SK-N-SH (cell line): ENCODE measurements at regions not wholly inside any gene's neighbourhood (a gene's known extent, or its start where the extent isn't known, plus 50 kb on each side); places are given as distances from the start of the nearest gene placed in this dataset.

Source experiments
- CTCF ChIA-PET: fragments of 300-600, 350-600 bp; formaldehyde crosslinking; extraction: SDS; loops from one replicate; lab custom pipeline; 2021; lab: Yijun Ruan, JAX
- POLR2A ChIA-PET: fragments of 350-600 bp; sonication (Branson Sonifier 250); formaldehyde crosslinking; extraction: SDS; loops from one replicate; lab custom pipeline; 2020; ENCODE audit warnings: antibody characterized with exemption, inconsistent platforms; lab: Yijun Ruan, JAX
- DNase-seq: peaks from one replicate; pipeline ENCODE4 v3.0.0; 2012
- H2AFZ ChIP-seq: fragments of 200-600 bp; sonication (generic); 2 replicates; pipeline ENCODE4 v1.8.1; 2016; ENCODE audit warnings: antibody characterized with exemption, mild to moderate bottlenecking, low read depth
- H3F3A ChIP-seq: fragments of 200-600 bp; sonication (generic); replicated peaks from 2 replicates; pipeline ENCODE3; 2016; ENCODE audit warnings: antibody characterized with exemption, mild to moderate bottlenecking; ENCODE audit not compliant: insufficient read depth
- H3K27ac ChIP-seq, 2 experiments: fragments of 200-500 bp in 1 of 2; fragments of 200-600 bp in 1 of 2; sonication (Bioruptor generic) in 1 of 2; sonication (generic), shearing (Covaris generic) in 1 of 2; 2 replicates each; pipeline versions ENCODE4 v1.5.1 to v1.6.1; 2014 to 2016; ENCODE audit warnings: low read depth in 2 of 2, inconsistent platforms in 1 of 2, low read length in 1 of 2, mild to moderate bottlenecking in 1 of 2, mixed read lengths in 1 of 2
- H3K27me3 ChIP-seq: fragments of 200-600 bp; sonication (generic), shearing (Covaris generic); 2 replicates; pipeline ENCODE4 v1.6.1; 2016; ENCODE audit warnings: mixed run types; ENCODE audit not compliant: insufficient read depth
- H3K36me3 ChIP-seq, 2 experiments: fragments of 200-500 bp in 1 of 2; fragments of 200-600 bp in 1 of 2; sonication (Bioruptor generic) in 1 of 2; sonication (generic) in 1 of 2; replicated peaks in 1 of 2; 2 replicates each; pipeline versions ENCODE3 to v1.5.1; 2014 to 2016; ENCODE audit warnings: low read length in 1 of 2, mild to moderate bottlenecking in 1 of 2; ENCODE audit not compliant: insufficient read depth in 2 of 2, control insufficient read depth in 1 of 2
- H3K4me1 ChIP-seq, 2 experiments: fragments of 200-500 bp in 1 of 2; fragments of 200-600 bp in 1 of 2; sonication (Bioruptor generic) in 1 of 2; sonication (generic), shearing (Covaris generic) in 1 of 2; 2 replicates each; pipeline versions ENCODE4 v1.5.1 to v1.6.1; 2014 to 2016; ENCODE audit warnings: low read depth in 1 of 2, low read length in 1 of 2, mixed run types in 1 of 2; ENCODE audit not compliant: insufficient read depth in 2 of 2, control insufficient read depth in 1 of 2
- H3K4me2 ChIP-seq: fragments of 200-600 bp; sonication (generic), shearing (Covaris generic); 2 replicates; pipeline ENCODE4 v1.6.1; 2017; ENCODE audit warnings: mixed run types
- H3K4me3 ChIP-seq, 2 experiments: fragments of 200-500 bp in 1 of 2; fragments of 200-600 bp in 1 of 2; sonication (Bioruptor generic) in 1 of 2; sonication (generic), shearing (Covaris generic) in 1 of 2; 2 replicates each; pipeline versions ENCODE4 v1.5.1 to v1.8.1; 2014 to 2016; ENCODE audit warnings: low read depth in 2 of 2, inconsistent platforms in 1 of 2, low read length in 1 of 2, mild to moderate bottlenecking in 1 of 2, mixed read lengths in 1 of 2, moderate library complexity in 1 of 2
- H3K79me2 ChIP-seq: fragments of 200-600 bp; sonication (generic); 2 replicates; pipeline ENCODE4 v1.8.1; 2017; ENCODE audit warnings: mild to moderate bottlenecking; ENCODE audit not compliant: insufficient read depth
- H3K9ac ChIP-seq: fragments of 200-600 bp; sonication (generic); 2 replicates; pipeline ENCODE4 v1.6.1; 2017; ENCODE audit warnings: mixed run types
- H3K9me2 ChIP-seq: fragments of 200-600 bp; sonication (generic); 2 replicates; pipeline ENCODE4 v1.6.1; 2017; ENCODE audit warnings: mixed run types
- H3K9me3 ChIP-seq: fragments of 200-600 bp; sonication (generic); 2 replicates; pipeline ENCODE4 v1.6.1; 2017; ENCODE audit warnings: mixed run types, mild to moderate bottlenecking, moderate library complexity
- H4K20me1 ChIP-seq: fragments of 200-600 bp; sonication (generic); 2 replicates; pipeline ENCODE4 v1.6.1; 2017; ENCODE audit warnings: mild to moderate bottlenecking, mixed run types; ENCODE audit not compliant: insufficient read depth
- CHD2 ChIP-seq: fragments of 150-350 bp; IDR thresholded peaks from 2 replicates; pipeline ENCODE4 v1.6.1; 2018; ENCODE audit warnings: low read length; ENCODE audit not compliant: partially characterized antibody
- EP300 ChIP-seq, 2 experiments: IDR thresholded peaks; 2 replicates each; pipeline versions ENCODE4 v1.4.0 to v1.6.1; 2012; ENCODE audit warnings: borderline replicate concordance in 1 of 2, low read depth in 1 of 2, low read length in 1 of 2
- FOSL2 ChIP-seq: IDR thresholded peaks from 2 replicates; pipeline ENCODE4 v1.4.0; 2012; ENCODE audit warnings: low read depth, mild to moderate bottlenecking, moderate library complexity, borderline replicate concordance
- GATA2 ChIP-seq: sonication (generic); formaldehyde crosslinking; IDR thresholded peaks from 2 replicates; pipeline ENCODE4 v1.5.0; 2020; ENCODE audit warnings: mild to moderate bottlenecking, missing genetic modification reagents
- MEF2A ChIP-seq: IDR thresholded peaks from 2 replicates; pipeline ENCODE4 v1.4.0; 2012; ENCODE audit warnings: low read depth, borderline replicate concordance
- RAD21 ChIP-seq: IDR thresholded peaks from 2 replicates; pipeline ENCODE4 v1.6.1; 2012; ENCODE audit warnings: mild to moderate bottlenecking, low read length
- RFX5 ChIP-seq: IDR thresholded peaks from 2 replicates; pipeline ENCODE4 v1.6.1; 2012; ENCODE audit warnings: mild to moderate bottlenecking, improper control_type of control experiment, low read length
- SIN3A ChIP-seq: IDR thresholded peaks from 2 replicates; pipeline ENCODE4 v1.6.1; 2012; ENCODE audit warnings: low read depth, mild to moderate bottlenecking, low read length, moderate library complexity, borderline replicate concordance
- SMC3 ChIP-seq: IDR thresholded peaks from 2 replicates; pipeline ENCODE4 v1.6.1; 2012; ENCODE audit warnings: low read depth, low read length, improper control_type of control experiment
- TEAD4 ChIP-seq: IDR thresholded peaks from 2 replicates; pipeline ENCODE4 v1.4.0; 2012; ENCODE audit warnings: mild to moderate bottlenecking, borderline replicate concordance; ENCODE audit not compliant: insufficient read depth
- YY1 ChIP-seq: IDR thresholded peaks from 2 replicates; pipeline ENCODE4 v1.4.0; 2012; ENCODE audit warnings: low read depth, mild to moderate bottlenecking
- TF ChIP-seq, protein P1 (sequence below): IDR thresholded peaks from 2 replicates; pipeline ENCODE4 v1.6.1; 2012; ENCODE audit warnings: mild to moderate bottlenecking, low read depth, low read length, moderate library complexity
- TF ChIP-seq, protein P2 (sequence below): IDR thresholded peaks from 2 replicates; pipeline ENCODE4; 2012
- TF ChIP-seq, protein P3 (sequence below): fragments of 150-350 bp; IDR thresholded peaks from 2 replicates; pipeline ENCODE4 v1.6.1; 2017; ENCODE audit warnings: antibody characterized with exemption, low read length, low read depth, borderline replicate concordance
- TF ChIP-seq, protein P4 (sequence below): IDR thresholded peaks from 2 replicates; pipeline ENCODE4 v1.4.0; 2012; ENCODE audit warnings: low read depth, borderline replicate concordance
- TF ChIP-seq, protein P5 (sequence below): fragments of 150-350 bp; IDR thresholded peaks from 2 replicates; pipeline ENCODE4 v1.6.1; 2016; ENCODE audit warnings: mild to moderate bottlenecking, low read depth, low read length

DNA sequence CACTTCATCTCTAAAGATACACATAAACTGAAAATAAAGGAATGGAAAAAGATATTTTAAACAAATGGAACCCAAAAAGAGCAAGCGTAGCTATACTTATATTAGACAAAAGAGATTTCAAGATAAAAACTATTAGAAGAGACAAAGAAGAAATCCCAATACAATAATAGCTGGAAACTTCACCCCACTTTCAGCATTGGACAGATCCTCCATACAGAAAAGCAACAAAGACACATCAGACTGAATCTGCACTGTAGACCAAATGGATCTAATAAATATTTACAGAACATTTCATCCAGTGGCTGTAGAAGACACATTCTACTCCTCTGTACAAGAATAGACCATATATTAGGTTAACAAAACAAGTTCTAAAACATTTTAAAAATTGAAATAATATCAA, 117.6 kb upstream of the PDE3A start (continued):
- TF ChIP-seq, protein P1, sequence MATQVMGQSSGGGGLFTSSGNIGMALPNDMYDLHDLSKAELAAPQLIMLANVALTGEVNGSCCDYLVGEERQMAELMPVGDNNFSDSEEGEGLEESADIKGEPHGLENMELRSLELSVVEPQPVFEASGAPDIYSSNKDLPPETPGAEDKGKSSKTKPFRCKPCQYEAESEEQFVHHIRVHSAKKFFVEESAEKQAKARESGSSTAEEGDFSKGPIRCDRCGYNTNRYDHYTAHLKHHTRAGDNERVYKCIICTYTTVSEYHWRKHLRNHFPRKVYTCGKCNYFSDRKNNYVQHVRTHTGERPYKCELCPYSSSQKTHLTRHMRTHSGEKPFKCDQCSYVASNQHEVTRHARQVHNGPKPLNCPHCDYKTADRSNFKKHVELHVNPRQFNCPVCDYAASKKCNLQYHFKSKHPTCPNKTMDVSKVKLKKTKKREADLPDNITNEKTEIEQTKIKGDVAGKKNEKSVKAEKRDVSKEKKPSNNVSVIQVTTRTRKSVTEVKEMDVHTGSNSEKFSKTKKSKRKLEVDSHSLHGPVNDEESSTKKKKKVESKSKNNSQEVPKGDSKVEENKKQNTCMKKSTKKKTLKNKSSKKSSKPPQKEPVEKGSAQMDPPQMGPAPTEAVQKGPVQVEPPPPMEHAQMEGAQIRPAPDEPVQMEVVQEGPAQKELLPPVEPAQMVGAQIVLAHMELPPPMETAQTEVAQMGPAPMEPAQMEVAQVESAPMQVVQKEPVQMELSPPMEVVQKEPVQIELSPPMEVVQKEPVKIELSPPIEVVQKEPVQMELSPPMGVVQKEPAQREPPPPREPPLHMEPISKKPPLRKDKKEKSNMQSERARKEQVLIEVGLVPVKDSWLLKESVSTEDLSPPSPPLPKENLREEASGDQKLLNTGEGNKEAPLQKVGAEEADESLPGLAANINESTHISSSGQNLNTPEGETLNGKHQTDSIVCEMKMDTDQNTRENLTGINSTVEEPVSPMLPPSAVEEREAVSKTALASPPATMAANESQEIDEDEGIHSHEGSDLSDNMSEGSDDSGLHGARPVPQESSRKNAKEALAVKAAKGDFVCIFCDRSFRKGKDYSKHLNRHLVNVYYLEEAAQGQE = no peak
- TF ChIP-seq TEAD4 = no peak
- TF ChIP-seq, protein P2, sequence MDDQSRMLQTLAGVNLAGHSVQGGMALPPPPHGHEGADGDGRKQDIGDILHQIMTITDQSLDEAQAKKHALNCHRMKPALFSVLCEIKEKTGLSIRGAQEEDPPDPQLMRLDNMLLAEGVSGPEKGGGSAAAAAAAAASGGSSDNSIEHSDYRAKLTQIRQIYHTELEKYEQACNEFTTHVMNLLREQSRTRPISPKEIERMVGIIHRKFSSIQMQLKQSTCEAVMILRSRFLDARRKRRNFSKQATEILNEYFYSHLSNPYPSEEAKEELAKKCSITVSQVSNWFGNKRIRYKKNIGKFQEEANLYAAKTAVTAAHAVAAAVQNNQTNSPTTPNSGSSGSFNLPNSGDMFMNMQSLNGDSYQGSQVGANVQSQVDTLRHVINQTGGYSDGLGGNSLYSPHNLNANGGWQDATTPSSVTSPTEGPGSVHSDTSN = no peak
- TF ChIP-seq SMC3 = no peak
- TF ChIP-seq, protein P3, sequence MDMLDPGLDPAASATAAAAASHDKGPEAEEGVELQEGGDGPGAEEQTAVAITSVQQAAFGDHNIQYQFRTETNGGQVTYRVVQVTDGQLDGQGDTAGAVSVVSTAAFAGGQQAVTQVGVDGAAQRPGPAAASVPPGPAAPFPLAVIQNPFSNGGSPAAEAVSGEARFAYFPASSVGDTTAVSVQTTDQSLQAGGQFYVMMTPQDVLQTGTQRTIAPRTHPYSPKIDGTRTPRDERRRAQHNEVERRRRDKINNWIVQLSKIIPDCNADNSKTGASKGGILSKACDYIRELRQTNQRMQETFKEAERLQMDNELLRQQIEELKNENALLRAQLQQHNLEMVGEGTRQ = no peak
- TF ChIP-seq YY1 = no peak
- TF ChIP-seq SIN3A = no peak

DNA sequence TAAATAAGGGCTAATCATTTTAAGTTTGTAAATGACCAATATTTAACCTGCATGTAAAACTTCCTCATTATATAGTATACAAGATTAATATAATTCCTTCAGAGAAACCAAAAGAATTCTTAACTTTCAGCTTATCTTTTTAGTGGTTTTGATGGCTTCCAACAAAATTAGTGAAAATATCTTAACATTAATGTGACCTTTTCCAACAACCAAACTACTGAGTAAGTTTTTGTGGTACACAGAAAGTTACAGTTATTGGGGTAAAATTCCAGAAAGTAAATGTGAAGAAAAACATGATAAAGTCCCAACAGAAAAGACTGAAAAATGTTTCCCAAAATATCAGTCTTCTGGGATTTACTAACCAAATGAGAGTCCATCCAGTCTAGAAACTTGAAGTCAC, 111.0 kb upstream of the PDE3A start:
- H4K20me1 ChIP-seq = no peaks in the 10 kb centered on the region
- no peaks in the 10 kb centered on the region for H3K27me3 ChIP-seq
- H3K4me3 ChIP-seq = no peak overlapping the region
- no peaks in the 10 kb centered on the region for H3K79me2 ChIP-seq
- no peak overlapping the region for H3K9ac ChIP-seq
- no peak for DNase-seq
- peaks cover 0 to 9% of the 10 kb centered on the region in 2 experiments; a peak in 1 of 4 replicates for H3K4me1 ChIP-seq
- CTCF ChIA-PET = no interaction called here
- H3K9me2 ChIP-seq = no peaks in the 10 kb centered on the region; the same call in 1 of the 2 replicates
- H2AFZ ChIP-seq = no peak overlapping the region
- no peak overlapping the region for H3K27ac ChIP-seq
- no peak for TF ChIP-seq EP300 (IDR thresholded peaks at IDR 0.05; ENCODE audit: borderline replicate concordance in 1 of 2, low read depth in 1 of 2, low read length in 1 of 2)
- TF ChIP-seq CHD2 = no peak
- no peak for TF ChIP-seq GATA2
- TF ChIP-seq RFX5 = no peak
- no peak for TF ChIP-seq FOSL2
- TF ChIP-seq MEF2A = no peak
- TF ChIP-seq, protein P4, sequence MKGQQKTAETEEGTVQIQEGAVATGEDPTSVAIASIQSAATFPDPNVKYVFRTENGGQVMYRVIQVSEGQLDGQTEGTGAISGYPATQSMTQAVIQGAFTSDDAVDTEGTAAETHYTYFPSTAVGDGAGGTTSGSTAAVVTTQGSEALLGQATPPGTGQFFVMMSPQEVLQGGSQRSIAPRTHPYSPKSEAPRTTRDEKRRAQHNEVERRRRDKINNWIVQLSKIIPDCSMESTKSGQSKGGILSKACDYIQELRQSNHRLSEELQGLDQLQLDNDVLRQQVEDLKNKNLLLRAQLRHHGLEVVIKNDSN = no peak
- no peak for TF ChIP-seq RAD21
- TF ChIP-seq, protein P5, sequence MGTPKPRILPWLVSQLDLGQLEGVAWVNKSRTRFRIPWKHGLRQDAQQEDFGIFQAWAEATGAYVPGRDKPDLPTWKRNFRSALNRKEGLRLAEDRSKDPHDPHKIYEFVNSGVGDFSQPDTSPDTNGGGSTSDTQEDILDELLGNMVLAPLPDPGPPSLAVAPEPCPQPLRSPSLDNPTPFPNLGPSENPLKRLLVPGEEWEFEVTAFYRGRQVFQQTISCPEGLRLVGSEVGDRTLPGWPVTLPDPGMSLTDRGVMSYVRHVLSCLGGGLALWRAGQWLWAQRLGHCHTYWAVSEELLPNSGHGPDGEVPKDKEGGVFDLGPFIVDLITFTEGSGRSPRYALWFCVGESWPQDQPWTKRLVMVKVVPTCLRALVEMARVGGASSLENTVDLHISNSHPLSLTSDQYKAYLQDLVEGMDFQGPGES = no peak
- POLR2A ChIA-PET = no interaction called here
- peaks cover 5% of the 10 kb centered on the region for H3F3A ChIP-seq
- no peak overlapping the region for H3K4me2 ChIP-seq
- H3K36me3 ChIP-seq = no peaks in the 10 kb centered on the region
- no peaks in the 10 kb centered on the region for H3K9me3 ChIP-seq
